ENCODE measurements at regions not wholly inside any gene's neighbourhood (a gene's known extent, or its start where the extent isn't known, plus 50 kb on each side); places are given as distances from the start of the nearest gene placed in this dataset.

- TF ChIP-seq CTCF (IDR thresholded peaks at IDR 0.05) (no peak), POLR2A (IDR thresholded peaks at IDR 0.05) (no peak)
These were observed 113.8 kb upstream of the PUDP start for GRCh38 chrX:7261672-7262332.
